ENCODE measurements at regions not wholly inside any gene's neighbourhood (a gene's known extent, or its start where the extent isn't known, plus 50 kb on each side); places are given as distances from the start of the nearest gene placed in this dataset.
"Not testable (repeated sequence)": the region's sequence is repeated elsewhere in the genome, so short reads cannot be mapped to it uniquely, and the experiment has no call there.

- no peak for DNase-seq (ENCODE audit: low read depth, low spot score)
- H3K4me3 ChIP-seq (ENCODE audit: low read length), result no peak overlapping the region
Measured at GRCh38 chr22:47879346-47879745, 1116.9 kb downstream of the TBC1D22A start.

- no peak for DNase-seq (ENCODE audit: low read depth, low spot score)
- no peak overlapping the region for H3K4me3 ChIP-seq (ENCODE audit: low read length)
Measured at GRCh38 chr22:47878460-47878859, 1116.0 kb downstream of the TBC1D22A start.

GRCh38 chr22:47872761-47873535, 1110.5 kb downstream of the TBC1D22A start:
- no peak overlapping the region for H3K4me3 ChIP-seq (ENCODE audit: low read length)
- no peak for DNase-seq (ENCODE audit: low read depth, low spot score)

GRCh38 chr22:47865626-47866025, 1103.2 kb downstream of the TBC1D22A start:
- no peak overlapping the region for H3K4me3 ChIP-seq (ENCODE audit: low read length)
- DNase-seq (ENCODE audit: low read depth, low spot score), result no peak

- H3K4me3 ChIP-seq (ENCODE audit: low read length), result no peak overlapping the region
- DNase-seq (ENCODE audit: low read depth, low spot score), result no peak
Measured at GRCh38 chr22:47862394-47862793, 1099.9 kb downstream of the TBC1D22A start.

GRCh38 chr22:47860907-47861306, 1098.5 kb downstream of the TBC1D22A start:
- H3K4me3 ChIP-seq (ENCODE audit: low read length); DNase-seq (ENCODE audit: low read depth, low spot score): not testable (repeated sequence)

GRCh38 chr22:47859881-47860525, 1097.6 kb downstream of the TBC1D22A start:
- H3K4me3 ChIP-seq (ENCODE audit: low read length), result no peak overlapping the region
- no peak for DNase-seq (ENCODE audit: low read depth, low spot score)

- H3K4me3 ChIP-seq (ENCODE audit: low read length), result no peak overlapping the region
- no peak for DNase-seq (ENCODE audit: low read depth, low spot score)
Measured at GRCh38 chr22:47858773-47859306, 1096.4 kb downstream of the TBC1D22A start.

GRCh38 chr22:47854680-47855079, 1092.2 kb downstream of the TBC1D22A start:
- no peak overlapping the region for H3K4me3 ChIP-seq (ENCODE audit: low read length)
- DNase-seq (ENCODE audit: low read depth, low spot score), result no peak

- no peak overlapping the region for H3K4me3 ChIP-seq (ENCODE audit: low read length)
- DNase-seq (ENCODE audit: low read depth, low spot score), result no peak
Measured at GRCh38 chr22:47854251-47854650, 1091.8 kb downstream of the TBC1D22A start.

GRCh38 chr22:47853750-47854149, 1091.3 kb downstream of the TBC1D22A start:
- H3K4me3 ChIP-seq (ENCODE audit: low read length), result no peak overlapping the region
- DNase-seq (ENCODE audit: low read depth, low spot score), result no peak

- H3K4me3 ChIP-seq (ENCODE audit: low read length), result no peak overlapping the region
- DNase-seq (ENCODE audit: low read depth, low spot score), result no peak
Measured at GRCh38 chr22:47851586-47851985, 1089.1 kb downstream of the TBC1D22A start.

- no peak for DNase-seq (ENCODE audit: low read depth, low spot score)
- no peak overlapping the region for H3K4me3 ChIP-seq (ENCODE audit: low read length)
Measured at GRCh38 chr22:47850644-47851151, 1088.2 kb downstream of the TBC1D22A start.

GRCh38 chr22:47849576-47849975, 1087.1 kb downstream of the TBC1D22A start:
- DNase-seq (ENCODE audit: low read depth, low spot score), result no peak
- no peak overlapping the region for H3K4me3 ChIP-seq (ENCODE audit: low read length)

GRCh38 chr22:47848184-47848920, 1085.9 kb downstream of the TBC1D22A start:
- no peak overlapping the region for H3K4me3 ChIP-seq (ENCODE audit: low read length)
- DNase-seq (ENCODE audit: low read depth, low spot score), result no peak

GRCh38 chr22:47847131-47847890, 1084.9 kb downstream of the TBC1D22A start:
- H3K4me3 ChIP-seq (ENCODE audit: low read length), result no peak overlapping the region
- DNase-seq (ENCODE audit: low read depth, low spot score), result no peak

GRCh38 chr22:47846206-47846605, 1083.8 kb downstream of the TBC1D22A start:
- no peak overlapping the region for H3K4me3 ChIP-seq (ENCODE audit: low read length)
- DNase-seq (ENCODE audit: low read depth, low spot score), result no peak

GRCh38 chr22:47842119-47842518, 1079.7 kb downstream of the TBC1D22A start:
- no peak for DNase-seq (ENCODE audit: low read depth, low spot score)

GRCh38 chr22:47841156-47841555, 1078.7 kb downstream of the TBC1D22A start:
- DNase-seq (ENCODE audit: low read depth, low spot score), result no peak
- no peak overlapping the region for H3K4me3 ChIP-seq (ENCODE audit: low read length)

More at GRCh38 chr22:47842119-47842518, 1079.7 kb downstream of the TBC1D22A start:
- H3K4me3 ChIP-seq (ENCODE audit: low read length), result no peak overlapping the region

Measured in Jurkat, Clone E6-1 (cell line).